ENCODE measurements at regions not wholly inside any gene's neighbourhood (a gene's known extent, or its start where the extent isn't known, plus 50 kb on each side); places are given as distances from the start of the nearest gene placed in this dataset.
"Not testable (repeated sequence)": the region's sequence is repeated elsewhere in the genome, so short reads cannot be mapped to it uniquely, and the experiment has no call there.

DNA sequence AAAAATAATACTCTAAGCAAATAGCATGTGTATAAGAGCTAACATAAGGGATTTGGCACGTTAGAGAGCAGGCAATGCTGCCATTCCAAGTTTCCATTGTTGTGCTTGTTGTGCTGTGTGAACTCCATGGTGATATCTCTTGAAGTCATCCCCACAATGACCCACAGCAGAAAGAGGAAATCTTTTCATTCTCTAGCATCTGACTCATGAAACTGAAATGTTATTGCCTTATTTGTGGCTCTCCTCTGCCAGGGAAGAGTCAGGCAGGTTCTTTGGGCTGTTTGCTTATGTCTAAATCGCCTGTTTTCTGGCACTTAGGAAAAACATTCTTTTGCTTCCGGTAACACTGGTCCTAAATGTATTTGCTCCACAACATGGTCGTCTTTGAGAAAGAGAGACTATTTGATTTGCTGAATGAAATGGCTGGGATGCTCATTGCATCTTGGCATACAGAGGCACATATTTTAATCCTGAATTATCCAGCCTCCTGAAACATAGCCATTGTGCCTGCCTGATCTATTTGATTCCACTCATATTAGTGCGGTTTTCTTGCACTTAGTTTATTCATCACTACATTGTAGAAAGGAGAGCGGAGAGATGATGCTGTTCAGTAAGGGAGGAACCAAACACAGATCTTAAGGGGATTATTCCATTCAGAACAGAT is 188.8 kb downstream of the CSNK1G3 start:
- DNase-seq = peak in 1 of 2 donors; percentile 67
- peak in 1 of 3 donors; percentile 57 for TF ChIP-seq POLR2AphosphoS5 (IDR thresholded peaks at IDR 0.05)
- TF ChIP-seq POLR2A (IDR thresholded peaks at IDR 0.05) = no peak
- Histone ChIP-seq H3K36me3 (no peaks in the 10 kb centered on the region), H3K27ac (peak overlapping the region in 4 of 5 donors; percentile 16 to 51 (median 38)), H3K27me3 (no peaks in the 10 kb centered on the region), H3K4me3 (no peak overlapping the region), H3K9me3 (no peaks in the 10 kb centered on the region), H3K4me1 (peaks cover 0 to 16% (median 3%) of the 10 kb centered on the region in 4 donors)
- WGBS, 5 donors = 60 to 76% (median 70%) methylated on average over 6 of the region's 6 CpGs
- intact Hi-C loops (cut with DNase I; ENCODE audit: low total_unique reads) = no loop called here

DNA sequence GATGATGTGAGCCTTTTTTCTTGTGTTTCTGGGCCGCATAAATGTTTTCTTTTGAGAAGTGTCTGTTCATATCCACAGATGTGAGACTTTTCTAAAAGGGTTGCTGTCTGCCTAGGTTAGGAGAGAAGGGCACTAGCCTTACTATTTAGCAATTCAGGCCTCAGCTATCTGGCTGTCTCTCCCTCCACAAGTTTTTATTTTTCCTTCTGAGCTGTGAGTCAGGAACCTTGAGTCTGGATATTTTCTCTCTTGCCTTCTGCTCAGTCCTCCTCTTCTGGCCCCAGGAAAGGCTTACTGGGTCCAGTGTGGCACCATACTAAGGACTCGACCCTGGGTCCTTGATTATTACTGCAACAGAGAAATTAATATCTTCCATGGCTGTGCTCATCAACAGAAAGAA is 187.6 kb downstream of the CSNK1G3 start:
- H3K27ac ChIP-seq = peak overlapping the region in 2 of 5 donors; percentile 2 to 38
- H3K36me3 ChIP-seq = no peaks in the 10 kb centered on the region
- no peaks in the 10 kb centered on the region for H3K27me3 ChIP-seq
- peaks cover 0 to 16% (median 3%) of the 10 kb centered on the region in 4 donors for H3K4me1 ChIP-seq
- H3K9me3 ChIP-seq = no peaks in the 10 kb centered on the region
- TF ChIP-seq CTCF (IDR thresholded peaks at IDR 0.05) (no peak), POLR2AphosphoS5 (IDR thresholded peaks at IDR 0.05) (no peak), POLR2A (IDR thresholded peaks at IDR 0.05) (no peak), EP300 (IDR thresholded peaks at IDR 0.05) (no peak)
- 79 to 91% (median 87%) methylated on average over 2 of the region's 2 CpGs for WGBS, 5 donors
- H3K4me3 ChIP-seq = no peak overlapping the region
- no peak for DNase-seq
- intact Hi-C loops (cut with DNase I; ENCODE audit: low total_unique reads) = no loop called here

DNA sequence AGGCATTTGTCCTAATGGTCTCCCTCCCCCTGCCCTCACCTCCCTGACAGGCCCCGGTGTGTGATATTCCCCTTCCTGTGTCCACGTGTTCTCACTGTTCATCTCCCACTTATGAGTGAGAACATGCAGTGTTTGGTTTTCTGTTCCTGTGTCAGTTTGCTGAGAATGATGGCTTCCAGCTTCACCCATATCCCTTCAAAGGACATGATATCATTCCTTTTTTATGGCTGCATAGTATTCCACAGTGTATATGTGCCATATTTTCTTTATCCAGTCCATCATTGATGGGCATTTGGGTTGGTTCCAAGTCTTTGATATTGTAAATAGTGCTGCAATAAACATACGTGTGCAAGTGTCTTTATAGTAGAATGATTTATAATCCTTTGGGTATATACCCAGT is 187.0 kb downstream of the CSNK1G3 start:
- 92 to 99% (median 94%) methylated on average over 3 of the region's 3 CpGs for WGBS, 5 donors
- DNase-seq; H3K27ac ChIP-seq; H3K27me3 ChIP-seq; H3K4me3 ChIP-seq; H3K36me3 ChIP-seq; H3K9me3 ChIP-seq; intact Hi-C loops (cut with DNase I; ENCODE audit: low total_unique reads): not testable (repeated sequence)
- H3K4me1 ChIP-seq = peaks cover 0 to 16% (median 3%) of the 10 kb centered on the region in 4 donors

DNA sequence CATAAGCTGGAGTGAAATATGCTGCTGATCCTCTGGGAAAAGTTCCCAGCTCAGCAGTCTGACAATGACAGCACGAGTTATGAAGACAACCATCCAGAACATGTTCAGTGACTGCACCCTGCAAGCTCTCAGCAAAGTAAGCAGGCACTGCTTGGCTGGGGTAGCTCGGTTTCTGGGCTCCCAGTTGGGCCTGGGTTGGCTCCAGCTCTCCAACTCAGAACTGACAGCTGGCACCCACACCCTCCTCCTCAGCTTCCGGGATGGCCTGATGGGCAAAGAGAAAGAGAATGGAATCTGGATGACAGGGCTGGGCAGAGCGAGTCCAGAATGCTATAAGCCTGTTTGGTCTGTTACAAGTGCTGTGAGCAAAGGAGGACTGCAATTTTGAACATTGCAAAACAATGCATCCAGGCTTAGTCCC is 185.0 kb downstream of the CSNK1G3 start:
- DNase-seq = peak in 1 of 2 donors; percentile 62
- Histone ChIP-seq H3K27me3 (no peaks in the 10 kb centered on the region), H3K4me3 (no peak overlapping the region), H3K27ac (peak overlapping the region in 3 of 5 donors; percentile 6 to 54 (median 52)), H3K4me1 (peaks cover 0 to 16% (median 3%) of the 10 kb centered on the region in 4 donors), H3K36me3 (no peaks in the 10 kb centered on the region), H3K9me3 (no peaks in the 10 kb centered on the region)
- WGBS, 5 donors = 30 to 62% (median 57%) methylated on average over 4 of the region's 4 CpGs
- intact Hi-C loops (cut with DNase I; ENCODE audit: low total_unique reads) = no loop called here
- peak in 1 of 3 donors; percentile 12 for TF ChIP-seq POLR2AphosphoS5 (IDR thresholded peaks at IDR 0.05)
- TF ChIP-seq CTCF (IDR thresholded peaks at IDR 0.05) = no peak
- TF ChIP-seq POLR2A (IDR thresholded peaks at IDR 0.05) = no peak

GRCh38 chr5:123690821-123691220 is 178.8 kb downstream of the CSNK1G3 start:
- no peak overlapping the region for H3K27ac ChIP-seq
- H3K4me3 ChIP-seq = no peak overlapping the region
- DNase-seq = no peak
- no peaks in the 10 kb centered on the region for H3K4me1 ChIP-seq
- TF ChIP-seq POLR2A (IDR thresholded peaks at IDR 0.05) = no peak
- TF ChIP-seq EP300 (IDR thresholded peaks at IDR 0.05) = no peak
- no peak for TF ChIP-seq CTCF (IDR thresholded peaks at IDR 0.05)
- TF ChIP-seq POLR2AphosphoS5 (IDR thresholded peaks at IDR 0.05) = no peak
- no peaks in the 10 kb centered on the region for H3K27me3 ChIP-seq
- no peaks in the 10 kb centered on the region for H3K36me3 ChIP-seq
- H3K9me3 ChIP-seq = peaks cover 0 to 4% (median under 1%) of the 10 kb centered on the region in 4 donors
- intact Hi-C loops (cut with DNase I; ENCODE audit: low total_unique reads) = no loop called here

All from stomach (tissue), 8 donors.